ENCODE measurements at regions not wholly inside any gene's neighbourhood (a gene's known extent, or its start where the extent isn't known, plus 50 kb on each side); places are given as distances from the start of the nearest gene placed in this dataset.
"Not testable (repeated sequence)": the region's sequence is repeated elsewhere in the genome, so short reads cannot be mapped to it uniquely, and the experiment has no call there.

DNA sequence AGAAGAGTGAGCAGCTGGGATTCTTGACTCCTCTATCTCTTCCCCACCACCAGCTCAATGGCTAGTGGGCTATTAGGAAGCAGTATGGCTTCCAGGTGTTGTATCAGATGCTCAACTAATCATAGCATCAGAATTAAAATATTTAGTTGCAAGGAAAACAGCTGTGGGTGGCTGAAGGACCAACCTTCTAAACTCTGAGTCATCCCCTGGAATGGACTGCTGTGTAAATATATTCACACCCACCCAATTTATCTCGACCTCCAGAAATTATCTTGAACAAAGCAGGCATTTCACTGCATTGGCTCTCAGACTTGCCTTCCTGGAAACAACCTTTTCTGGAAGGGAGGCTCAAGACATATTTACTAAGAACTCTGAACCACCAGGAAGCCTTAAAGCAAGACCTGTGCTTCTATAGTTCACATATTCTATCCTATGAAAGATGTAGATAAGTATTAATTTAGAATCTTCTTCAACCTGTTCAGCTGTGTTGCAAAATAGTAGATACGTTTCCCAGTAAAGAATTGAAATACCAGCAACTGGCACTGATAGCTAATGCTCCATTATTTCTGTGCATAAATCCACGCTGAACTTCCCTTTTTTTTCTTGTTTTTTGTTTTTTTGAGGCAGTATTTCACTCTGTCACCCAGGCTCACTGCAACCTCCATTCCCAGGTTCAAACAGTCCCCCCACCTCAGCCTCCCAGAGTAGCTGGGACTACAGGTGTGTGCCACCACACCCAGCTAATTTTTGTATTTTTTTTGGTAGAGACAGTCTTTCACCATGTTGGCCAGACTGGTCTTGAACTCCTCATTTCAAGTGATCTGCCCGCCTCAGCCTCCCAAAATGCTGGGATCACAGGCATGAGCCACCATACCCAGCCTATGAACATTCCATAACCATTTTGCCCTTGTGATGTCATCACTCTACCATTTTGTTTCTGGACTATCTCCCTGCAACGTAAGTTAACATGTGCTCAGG is 56.9 kb upstream of the CD2AP start:
- TF ChIP-seq, protein P1, sequence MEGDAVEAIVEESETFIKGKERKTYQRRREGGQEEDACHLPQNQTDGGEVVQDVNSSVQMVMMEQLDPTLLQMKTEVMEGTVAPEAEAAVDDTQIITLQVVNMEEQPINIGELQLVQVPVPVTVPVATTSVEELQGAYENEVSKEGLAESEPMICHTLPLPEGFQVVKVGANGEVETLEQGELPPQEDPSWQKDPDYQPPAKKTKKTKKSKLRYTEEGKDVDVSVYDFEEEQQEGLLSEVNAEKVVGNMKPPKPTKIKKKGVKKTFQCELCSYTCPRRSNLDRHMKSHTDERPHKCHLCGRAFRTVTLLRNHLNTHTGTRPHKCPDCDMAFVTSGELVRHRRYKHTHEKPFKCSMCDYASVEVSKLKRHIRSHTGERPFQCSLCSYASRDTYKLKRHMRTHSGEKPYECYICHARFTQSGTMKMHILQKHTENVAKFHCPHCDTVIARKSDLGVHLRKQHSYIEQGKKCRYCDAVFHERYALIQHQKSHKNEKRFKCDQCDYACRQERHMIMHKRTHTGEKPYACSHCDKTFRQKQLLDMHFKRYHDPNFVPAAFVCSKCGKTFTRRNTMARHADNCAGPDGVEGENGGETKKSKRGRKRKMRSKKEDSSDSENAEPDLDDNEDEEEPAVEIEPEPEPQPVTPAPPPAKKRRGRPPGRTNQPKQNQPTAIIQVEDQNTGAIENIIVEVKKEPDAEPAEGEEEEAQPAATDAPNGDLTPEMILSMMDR (IDR thresholded peaks at IDR 0.05): no peak
- no peaks in the 10 kb centered on the region for H3K9me3 Mint-ChIP-seq
- ATAC-seq (no peak), DNase-seq (no peak)
- intact Hi-C loops (cut with micrococcal nuclease): no loop called here
- POLR2A ChIA-PET: no interaction called here
- no peak overlapping the region for H3K4me3 Mint-ChIP-seq
- H3K27ac Mint-ChIP-seq: no peak overlapping the region
- no peaks in the 10 kb centered on the region for H3K36me3 Mint-ChIP-seq (ENCODE audit: low read depth)
- H3K4me1 Mint-ChIP-seq (ENCODE audit: low read depth): no peaks in the 10 kb centered on the region
- CTCF ChIA-PET: interaction anchor here (0.9 to 1.2 kb wide), 3 partner anchors 9 to 211 kb away, joined by 3 read pairs; no protein-coding TSS in a partner anchor
- H3K27me3 Mint-ChIP-seq: no peaks in the 10 kb centered on the region

DNA sequence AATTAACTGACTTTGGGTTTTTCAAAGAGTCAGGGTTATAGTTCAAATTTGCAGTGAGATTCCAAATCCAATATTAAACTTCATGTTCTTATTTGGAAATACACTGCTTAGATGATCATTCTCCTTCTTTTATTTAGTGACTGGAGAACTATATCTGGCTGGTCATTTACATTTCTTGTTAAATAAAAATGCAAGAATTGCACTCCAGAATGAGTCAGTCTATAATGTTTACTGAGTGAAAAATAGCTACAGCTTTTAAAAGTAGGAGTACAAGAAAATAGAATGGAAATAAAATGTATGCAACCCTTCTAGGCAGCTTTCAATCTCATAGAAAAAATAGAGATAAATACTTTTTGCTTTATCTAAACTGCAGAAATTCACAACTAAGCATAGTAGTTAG is 54.5 kb upstream of the CD2AP start:
- no peak overlapping the region for H3K4me3 Mint-ChIP-seq
- no peak for ATAC-seq
- no peaks in the 10 kb centered on the region for H3K27me3 Mint-ChIP-seq
- peaks cover 2% of the 10 kb centered on the region for H3K9me3 Mint-ChIP-seq
- H3K27ac Mint-ChIP-seq: no peak overlapping the region
- TF ChIP-seq, protein P1 (IDR thresholded peaks at IDR 0.05): no peak
- CTCF ChIA-PET: interaction anchor here (1.3 to 1.9 kb wide), 2 partner anchors 8 to 10 kb away, joined by 3 to 5 read pairs; no protein-coding TSS in a partner anchor
- intact Hi-C loops (cut with micrococcal nuclease): no loop called here
- no peaks in the 10 kb centered on the region for H3K36me3 Mint-ChIP-seq (ENCODE audit: low read depth)
- DNase-seq: no peak
- POLR2A ChIA-PET: no interaction called here
- H3K4me1 Mint-ChIP-seq (ENCODE audit: low read depth): no peaks in the 10 kb centered on the region

DNA sequence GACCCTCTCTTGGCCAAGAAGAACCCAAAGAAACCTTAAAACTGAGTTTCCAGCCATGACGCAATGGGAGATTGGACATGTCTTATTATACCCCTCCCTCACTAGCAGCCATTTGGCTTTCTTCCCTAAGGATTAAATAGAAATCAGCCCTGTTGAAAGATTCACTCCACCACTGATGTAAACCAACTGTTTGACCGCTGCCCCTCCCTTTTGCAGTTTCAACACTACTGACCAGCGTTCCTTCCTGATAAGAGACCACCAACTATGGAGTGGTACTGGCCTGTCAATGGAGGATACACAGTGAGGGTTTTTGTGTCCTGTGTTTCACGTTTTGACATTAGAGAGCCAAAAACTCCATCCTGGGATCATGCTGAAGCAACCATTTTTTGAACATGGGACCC is 53.2 kb upstream of the CD2AP start:
- H3K4me3 Mint-ChIP-seq: no peak overlapping the region
- intact Hi-C loops (cut with micrococcal nuclease): no loop called here
- peaks cover 7% of the 10 kb centered on the region for H3K9me3 Mint-ChIP-seq
- CTCF ChIA-PET: no interaction called here
- H3K27me3 Mint-ChIP-seq: no peaks in the 10 kb centered on the region
- no peaks in the 10 kb centered on the region for H3K4me1 Mint-ChIP-seq (ENCODE audit: low read depth)
- no peak overlapping the region for H3K27ac Mint-ChIP-seq
- TF ChIP-seq, protein P1 (IDR thresholded peaks at IDR 0.05): no peak
- ATAC-seq (no peak), DNase-seq (no peak)
- POLR2A ChIA-PET: interaction anchor here (1.0 kb wide), 1 partner anchor 8 kb away, joined by 6 read pairs; no protein-coding TSS in a partner anchor
- peaks cover 5% of the 10 kb centered on the region for H3K36me3 Mint-ChIP-seq (ENCODE audit: low read depth)

DNA sequence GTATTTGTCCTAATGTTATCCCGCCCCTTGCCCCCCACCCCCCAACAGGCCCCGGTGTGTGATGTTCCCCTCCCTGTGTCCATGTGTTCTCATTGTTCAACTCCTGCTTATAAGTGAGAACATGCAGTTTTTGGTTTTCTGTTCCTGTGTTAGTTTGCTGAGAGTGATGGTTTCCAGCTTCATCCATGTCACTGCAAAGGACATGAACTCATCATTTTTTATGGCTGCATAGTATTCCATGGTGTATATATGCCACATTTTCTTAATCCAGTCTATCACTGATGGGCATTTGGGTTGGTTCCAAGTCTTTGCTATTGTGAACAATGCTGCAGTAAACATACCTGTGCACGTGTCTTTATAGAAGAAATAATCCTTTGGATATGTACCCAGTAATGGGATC is 51.9 kb upstream of the CD2AP start:
- H3K27ac Mint-ChIP-seq; POLR2A ChIA-PET; H3K36me3 Mint-ChIP-seq (ENCODE audit: low read depth); H3K4me1 Mint-ChIP-seq (ENCODE audit: low read depth); H3K4me3 Mint-ChIP-seq; H3K27me3 Mint-ChIP-seq; DNase-seq; intact Hi-C loops (cut with micrococcal nuclease); ATAC-seq: not testable (repeated sequence)
- H3K9me3 Mint-ChIP-seq: peaks cover 11% of the 10 kb centered on the region
- CTCF ChIA-PET: interaction anchor here (1.6 kb wide), 1 partner anchor 11 kb away, joined by 4 read pairs; no protein-coding TSS in a partner anchor

DNA sequence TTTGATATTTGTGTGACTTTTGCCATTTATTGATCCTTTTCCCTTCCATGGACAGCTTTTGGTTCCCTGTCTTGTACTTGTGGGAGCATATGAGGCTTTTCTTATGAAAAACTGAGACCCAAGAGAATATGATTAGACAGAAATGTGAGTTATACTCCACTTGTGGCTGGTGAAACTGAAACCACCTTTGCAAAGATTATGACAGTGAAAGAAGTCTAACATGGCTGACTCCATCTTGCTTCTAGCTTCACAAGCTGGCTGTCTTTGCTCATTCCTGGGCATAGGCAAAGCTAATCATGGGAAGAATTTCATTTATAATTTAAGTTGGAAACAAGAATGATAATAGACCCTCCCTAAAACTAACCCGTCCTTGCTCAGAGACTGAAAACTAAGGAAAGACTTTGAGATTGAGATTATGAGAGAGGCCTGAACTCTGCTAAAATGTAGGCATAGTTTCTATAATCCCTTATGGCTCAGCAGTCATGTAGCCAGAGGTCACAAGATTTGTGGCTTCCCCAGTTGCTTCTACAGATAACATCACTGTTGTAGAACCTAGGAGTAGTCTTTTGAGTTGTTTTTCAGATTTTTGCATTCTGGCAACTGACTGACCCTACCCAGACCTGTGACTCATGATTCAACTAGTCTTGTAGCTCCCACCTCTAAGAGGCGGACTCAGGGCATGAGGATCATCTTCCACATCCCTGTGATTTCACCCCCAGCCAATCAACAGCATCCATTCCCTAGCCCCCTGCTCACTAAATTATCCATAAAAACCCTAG is 50.9 kb upstream of the CD2AP start:
- Mint-ChIP-seq H3K27me3 (no peaks in the 10 kb centered on the region), H3K4me3 (no peak overlapping the region), H3K4me1 (ENCODE audit: low read depth) (no peaks in the 10 kb centered on the region), H3K27ac (no peak overlapping the region), H3K9me3 (peaks cover 12% of the 10 kb centered on the region), H3K36me3 (ENCODE audit: low read depth) (peaks cover 5% of the 10 kb centered on the region)
- no peak for ATAC-seq
- intact Hi-C loops (cut with micrococcal nuclease): no loop called here
- CTCF ChIA-PET: interaction anchor here (1.6 kb wide), 1 partner anchor 12 kb away, joined by 4 read pairs; no protein-coding TSS in a partner anchor
- DNase-seq: no peak
- POLR2A ChIA-PET: no interaction called here
- TF ChIP-seq, protein P1 (IDR thresholded peaks at IDR 0.05): no peak
